ENCODE measurements at regions not wholly inside any gene's neighbourhood (a gene's known extent, or its start where the extent isn't known, plus 50 kb on each side); places are given as distances from the start of the nearest gene placed in this dataset.
"Not testable (repeated sequence)": the region's sequence is repeated elsewhere in the genome, so short reads cannot be mapped to it uniquely, and the experiment has no call there.

GRCh38 chr5:136545031-136545430 is 179.7 kb upstream of the TRPC7 start:
- not testable (repeated sequence) for DNase-seq (ENCODE audit: low spot score)

DNA sequence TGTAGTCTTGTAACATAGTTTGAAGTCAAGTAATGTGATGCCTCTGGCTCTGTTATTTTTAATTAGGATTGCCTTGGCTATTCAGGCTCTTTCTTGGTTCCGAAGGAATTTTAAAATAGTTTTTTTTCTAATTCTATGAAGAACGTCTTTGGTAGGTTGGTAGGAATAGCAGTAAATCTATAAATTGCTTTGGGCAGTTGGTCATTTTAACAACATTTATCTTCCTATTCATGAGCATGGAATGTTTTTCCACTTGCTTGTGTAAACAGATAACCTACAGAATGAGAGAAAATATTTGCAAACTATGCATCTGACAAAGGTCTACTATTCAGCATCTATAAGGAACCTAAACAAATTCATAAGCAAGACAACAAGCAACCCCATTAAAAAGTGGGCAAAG is 173.2 kb upstream of the TRPC7 start:
- no peak for DNase-seq (ENCODE audit: low spot score)

GRCh38 chr5:136529081-136529480 is 163.7 kb upstream of the TRPC7 start:
- DNase-seq (ENCODE audit: low spot score) = no peak

GRCh38 chr5:136528481-136529030 is 163.2 kb upstream of the TRPC7 start:
- DNase-seq (ENCODE audit: low spot score) = no peak

DNA sequence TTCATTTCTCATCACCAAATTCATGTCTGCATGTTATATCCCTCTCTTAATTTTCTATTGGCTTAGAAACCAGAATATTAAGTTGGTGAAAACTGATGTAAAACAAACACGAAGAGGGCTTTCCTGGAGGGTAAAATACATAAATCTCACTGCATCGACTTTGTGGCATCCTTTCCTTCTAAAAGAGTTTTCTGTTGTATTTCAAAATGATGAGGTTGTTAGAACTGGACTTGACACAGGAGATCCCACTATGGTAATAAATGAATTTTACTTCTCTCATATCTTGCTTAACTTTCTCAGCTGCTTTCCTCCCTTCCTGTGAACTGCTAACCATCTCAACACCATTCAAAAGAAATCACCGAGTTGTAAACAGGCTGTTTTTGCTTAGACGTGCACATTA is 162.0 kb upstream of the TRPC7 start:
- no peak for DNase-seq (ENCODE audit: low spot score)

DNA sequence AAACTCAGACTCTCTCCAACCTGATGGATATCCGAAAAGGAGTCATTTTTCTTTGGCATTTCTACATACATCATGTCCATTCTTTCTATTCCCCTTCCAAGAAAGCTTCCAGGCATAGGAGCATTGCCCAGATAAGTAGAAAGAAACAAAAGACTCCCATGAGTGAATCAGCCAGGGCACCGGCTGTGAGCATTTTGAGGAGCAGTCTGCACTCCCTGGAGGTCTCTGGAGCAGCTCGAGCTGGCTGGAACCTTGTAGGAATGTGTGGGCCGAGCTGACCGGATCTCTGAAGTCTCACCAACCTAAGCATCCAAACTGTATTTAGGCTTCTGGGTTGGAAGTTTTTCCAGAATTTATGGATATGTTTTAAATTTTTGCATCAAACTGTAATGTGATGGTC is 161.4 kb upstream of the TRPC7 start:
- no peak for DNase-seq (ENCODE audit: low spot score)

- no peak for DNase-seq (ENCODE audit: low spot score)
Measured at GRCh38 chr5:136526021-136526420, 160.7 kb upstream of the TRPC7 start.

DNA sequence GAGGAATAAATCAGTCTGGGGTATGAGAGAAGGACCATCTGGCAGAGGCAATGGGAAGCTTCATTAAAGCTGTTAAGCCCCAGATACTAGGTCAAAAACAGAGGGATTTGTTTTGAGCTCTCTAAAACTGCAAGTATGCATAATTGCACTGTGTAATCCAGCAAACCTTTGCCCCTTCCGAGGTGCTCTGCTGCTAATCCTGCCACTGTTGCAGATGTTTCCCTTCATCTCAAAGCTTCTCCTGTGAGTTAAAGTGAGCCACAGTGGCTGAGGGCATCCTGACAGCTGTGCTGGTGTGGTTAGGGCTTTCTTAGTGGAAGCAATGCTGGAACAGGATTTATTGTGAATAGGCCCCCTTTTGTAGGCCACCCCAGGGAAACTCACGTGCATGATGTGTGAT is 160.3 kb upstream of the TRPC7 start:
- DNase-seq (ENCODE audit: low spot score) = no peak

- no peak for DNase-seq (ENCODE audit: low spot score)
Measured at GRCh38 chr5:136522217-136522956, 157.0 kb upstream of the TRPC7 start.

DNA sequence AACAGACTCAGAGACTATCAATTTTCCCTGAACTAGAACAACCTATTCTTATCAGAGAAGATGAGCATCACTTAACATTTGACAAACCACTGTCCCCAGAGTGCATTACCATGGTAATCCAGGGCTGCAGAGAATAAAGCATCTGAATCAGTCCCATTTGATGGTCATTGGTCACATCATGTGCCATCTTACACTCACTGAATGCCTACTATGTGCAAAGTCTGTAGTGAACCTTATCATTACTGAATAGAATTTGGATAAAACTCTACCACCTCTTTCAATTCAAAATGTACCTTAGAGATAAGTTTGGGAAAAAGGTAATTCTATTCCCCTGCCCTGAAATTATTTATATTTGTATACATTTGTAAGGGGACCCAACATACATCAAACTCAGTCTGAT is 156.4 kb upstream of the TRPC7 start:
- no peak for DNase-seq (ENCODE audit: low spot score)

DNA sequence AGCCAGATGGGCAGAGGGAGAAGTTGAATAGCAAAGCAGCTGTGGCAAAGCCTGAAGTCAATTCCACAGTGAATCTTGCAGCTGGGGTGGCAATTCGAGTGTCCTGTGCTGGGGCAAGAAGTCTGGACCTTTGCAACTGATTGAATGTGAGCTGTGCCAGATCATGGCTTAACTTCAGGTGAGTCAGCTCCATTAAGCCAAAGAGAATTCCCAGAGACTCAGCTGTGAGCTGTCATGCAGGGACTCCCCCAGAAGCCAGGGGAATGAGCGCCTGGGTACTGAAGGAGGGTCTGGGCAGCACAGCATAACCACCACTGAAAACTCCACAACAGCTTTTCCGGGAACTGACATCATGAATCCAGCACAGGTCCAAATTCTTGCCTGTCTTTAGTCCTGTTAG is 153.5 kb upstream of the TRPC7 start:
- no peak for DNase-seq (ENCODE audit: low spot score)

- DNase-seq (ENCODE audit: low spot score) = no peak
Measured at GRCh38 chr5:136518174-136518573, 152.8 kb upstream of the TRPC7 start.

DNA sequence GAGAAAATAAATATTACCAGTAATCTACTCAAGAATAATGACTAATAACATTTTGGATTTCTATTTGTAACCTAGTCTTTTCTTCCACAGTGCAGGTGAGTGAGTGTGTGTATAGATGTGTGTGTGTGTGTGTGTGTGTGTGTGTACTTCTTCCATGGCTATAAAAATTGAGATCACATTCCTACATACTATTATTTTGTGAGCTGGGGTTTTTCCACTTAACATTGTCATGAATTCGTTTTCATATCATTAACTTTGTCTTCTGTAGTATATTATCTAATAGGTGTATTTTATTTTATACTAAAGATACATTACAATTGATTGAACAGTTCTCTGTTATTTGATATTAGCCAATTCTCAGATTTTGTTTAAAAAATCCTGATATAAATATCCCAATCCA is 152.4 kb upstream of the TRPC7 start:
- DNase-seq (ENCODE audit: low spot score) = no peak

- DNase-seq (ENCODE audit: low spot score) = no peak
Measured at GRCh38 chr5:136516637-136517036, 151.3 kb upstream of the TRPC7 start.

DNA sequence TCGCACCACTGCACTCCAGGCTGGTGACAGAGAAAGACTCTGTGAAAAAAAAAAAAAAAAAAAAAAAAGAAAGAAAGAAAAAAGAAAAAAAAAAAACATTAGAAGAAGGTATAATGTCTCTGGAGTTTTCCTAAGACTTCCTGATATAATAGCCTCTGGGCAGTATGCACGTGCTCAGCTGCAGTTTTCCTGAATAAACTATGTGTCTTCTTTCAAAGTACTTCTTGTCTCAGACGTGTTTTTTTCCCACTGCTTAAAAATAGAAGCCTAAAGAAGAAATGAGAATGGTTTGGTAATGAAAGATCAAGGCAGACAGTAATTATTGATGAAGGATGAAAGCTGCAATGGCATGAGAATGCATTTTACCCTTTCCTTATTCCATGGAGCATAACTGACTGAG is 148.1 kb upstream of the TRPC7 start:
- DNase-seq (ENCODE audit: low spot score) = no peak

DNA sequence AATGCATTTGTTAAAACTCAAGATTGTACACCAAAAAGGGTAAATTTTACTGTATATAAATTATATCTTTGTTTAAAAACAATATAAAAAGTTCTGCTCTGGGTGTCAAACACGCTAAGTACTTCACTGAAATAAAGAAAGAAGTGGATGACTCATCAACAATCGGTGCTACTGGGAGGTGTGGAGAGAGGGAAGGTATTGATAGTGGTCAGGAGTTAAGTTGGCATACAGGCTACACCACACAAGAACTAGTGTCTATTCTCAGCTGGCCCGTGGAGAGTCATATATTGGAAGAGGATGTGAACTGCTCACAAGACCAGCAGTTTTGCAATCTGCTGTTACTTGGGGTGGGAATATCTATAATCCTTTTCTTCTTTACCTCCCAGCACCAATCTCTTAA is 145.7 kb upstream of the TRPC7 start:
- no peak for DNase-seq (ENCODE audit: low spot score)

DNA sequence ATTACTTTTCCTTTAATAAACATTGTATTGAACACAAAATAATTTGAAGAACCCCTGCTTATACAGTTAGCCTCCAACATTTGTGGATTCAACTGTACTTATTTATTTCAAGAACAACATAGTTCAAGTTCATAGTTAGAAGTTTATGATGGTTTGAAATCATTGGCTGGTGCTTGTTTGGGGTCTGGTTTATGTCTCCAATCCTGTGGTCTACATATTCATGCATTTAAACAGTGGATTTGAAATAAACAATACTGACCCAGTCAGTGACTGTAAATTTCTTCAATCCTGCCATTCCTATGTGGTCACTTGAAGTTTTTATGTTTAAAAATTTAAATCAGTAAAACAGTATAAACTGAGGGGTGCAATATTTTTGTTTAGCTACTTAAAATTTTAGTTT is 145.1 kb upstream of the TRPC7 start:
- DNase-seq (ENCODE audit: low spot score) = no peak

- no peak for DNase-seq (ENCODE audit: low spot score)
Measured at GRCh38 chr5:136506131-136506530, 140.8 kb upstream of the TRPC7 start.

- DNase-seq (ENCODE audit: low spot score) = no peak
Measured at GRCh38 chr5:136501133-136501532, 135.8 kb upstream of the TRPC7 start.

DNA sequence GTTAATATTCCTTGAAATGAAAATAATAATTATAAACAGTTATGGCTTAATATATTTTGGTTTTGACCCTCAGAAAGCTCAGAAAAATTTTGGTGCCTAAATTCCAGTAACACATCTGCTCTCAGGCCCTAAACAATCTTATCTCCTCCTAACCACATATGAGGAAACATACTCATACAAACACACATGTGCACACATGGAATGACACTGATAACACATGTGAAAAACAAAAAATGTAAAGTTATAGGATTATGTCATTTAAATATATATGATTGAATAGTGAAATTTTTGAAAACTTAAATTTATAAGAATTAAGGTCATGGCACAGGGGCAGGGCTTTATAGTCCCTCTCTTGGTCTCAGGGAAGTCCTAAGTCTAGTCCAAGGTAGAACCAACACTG is 127.2 kb upstream of the TRPC7 start:
- DNase-seq (ENCODE audit: low spot score) = no peak

- no peak for DNase-seq (ENCODE audit: low spot score)
Measured at GRCh38 chr5:136491806-136492205, 126.5 kb upstream of the TRPC7 start.

- DNase-seq (ENCODE audit: low spot score) = no peak
Measured at GRCh38 chr5:136484808-136485325, 119.5 kb upstream of the TRPC7 start.

DNA sequence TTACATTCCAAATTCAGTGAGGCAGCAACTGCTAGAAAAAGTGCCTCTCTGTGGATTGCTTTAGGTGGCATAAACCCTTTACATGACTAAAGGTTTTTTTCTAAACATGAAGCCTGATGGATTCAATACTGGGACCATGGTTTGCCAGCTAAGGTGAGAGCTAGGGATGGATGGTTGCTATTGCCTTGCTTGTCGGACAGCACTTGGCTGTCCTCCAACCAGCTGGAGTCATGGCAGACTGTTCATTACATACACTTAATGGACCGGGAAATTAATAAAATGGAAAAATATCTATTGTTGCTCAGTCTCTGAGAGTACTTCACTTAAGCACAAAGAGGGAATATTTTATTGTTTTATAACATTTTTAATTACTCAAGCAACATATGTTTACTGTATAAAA is 116.9 kb upstream of the TRPC7 start:
- DNase-seq (ENCODE audit: low spot score) = no peak

DNA sequence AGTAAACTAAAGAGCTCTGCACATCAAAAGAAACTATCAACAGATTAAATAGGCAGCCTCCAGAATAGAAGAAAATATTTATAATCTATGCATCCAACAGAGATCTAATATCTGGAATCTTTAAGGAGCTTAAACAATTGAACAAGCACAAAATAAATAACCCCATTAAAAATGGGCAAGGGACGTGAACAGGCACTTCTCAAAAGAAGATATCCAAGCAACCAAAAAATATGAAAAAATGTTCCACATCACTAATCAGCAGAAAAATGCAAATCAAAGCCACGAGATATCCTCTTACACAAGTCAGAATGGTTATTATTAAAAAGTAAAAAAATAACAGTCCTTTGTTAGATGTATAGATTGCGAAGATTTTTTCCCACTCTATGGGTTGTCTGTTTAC is 109.1 kb upstream of the TRPC7 start:
- no peak for DNase-seq (ENCODE audit: low spot score)
